Liver (tissue), 8 donors: ENCODE measurements at regions not wholly inside any gene's neighbourhood (a gene's known extent, or its start where the extent isn't known, plus 50 kb on each side); places are given as distances from the start of the nearest gene placed in this dataset.

Source experiments
- DNase-seq: peaks from one replicate; pipeline ENCODE4 v3.0.0-alpha.2; 2017; ENCODE audit warnings: low spot score
- H3K27ac ChIP-seq, 2 donors: one replicate each; pipeline ENCODE4 v1.7.0; 2013; ENCODE audit warnings: inconsistent platforms in 2 of 2, low read length in 2 of 2, control low read depth in 1 of 2, low read depth in 1 of 2, mild to moderate bottlenecking in 1 of 2
- H3K27me3 ChIP-seq, 4 donors: one replicate each; pipeline versions ENCODE4 v1.6.1 to v1.7.0; 2013; ENCODE audit warnings: low read length in 3 of 4, inconsistent platforms in 1 of 4, mild to moderate bottlenecking in 1 of 4, moderate library complexity in 1 of 4; ENCODE audit not compliant: control insufficient read depth in 4 of 4, insufficient read depth in 4 of 4
- H3K36me3 ChIP-seq, 4 donors: one replicate each; pipeline versions ENCODE4 v1.6.1 to v1.7.0; 2013; ENCODE audit warnings: low read length in 3 of 4, mild to moderate bottlenecking in 3 of 4, low read depth in 1 of 4, moderate library complexity in 1 of 4; ENCODE audit not compliant: control insufficient read depth in 4 of 4, insufficient read depth in 3 of 4
- H3K4me1 ChIP-seq, 4 donors: one replicate each; pipeline versions ENCODE4 v1.6.1 to v1.7.0; 2013; ENCODE audit warnings: low read length in 3 of 4, mild to moderate bottlenecking in 3 of 4, moderate library complexity in 1 of 4; ENCODE audit not compliant: control insufficient read depth in 4 of 4, insufficient read depth in 4 of 4
- H3K4me3 ChIP-seq, 3 donors: one replicate each; pipeline versions ENCODE4 v1.6.1 to v1.7.0; 2013; ENCODE audit warnings: low read length in 3 of 3, control low read depth in 1 of 3, low read depth in 1 of 3, mild to moderate bottlenecking in 1 of 3
- H3K9ac ChIP-seq, 2 donors: one replicate each; pipeline ENCODE4 v1.7.0; 2013; ENCODE audit warnings: low read length in 2 of 2, mild to moderate bottlenecking in 2 of 2, moderate library complexity in 2 of 2, control low read depth in 1 of 2, low read depth in 1 of 2
- H3K9me3 ChIP-seq, 4 donors: one replicate each; pipeline versions ENCODE4 v1.6.1 to v1.7.0; 2013; ENCODE audit warnings: low read length in 3 of 4; ENCODE audit not compliant: control insufficient read depth in 4 of 4
- ATF3 ChIP-seq: IDR thresholded peaks from 2 replicates; pipeline ENCODE4 v1.6.1; 2016; ENCODE audit warnings: antibody characterized with exemption
- CTCF ChIP-seq: fragments of 150-350 bp; IDR thresholded peaks from 2 replicates; pipeline ENCODE4 v1.5.1; 2017; ENCODE audit warnings: improper control_type of control experiment, low read depth, low read length; ENCODE audit not compliant: missing input control
- EGR1 ChIP-seq, 2 donors: IDR thresholded peaks; 2 replicates each; pipeline ENCODE4 v1.6.1; 2016 to 2018; ENCODE audit warnings: antibody characterized with exemption in 2 of 2, low read depth in 2 of 2
- FOXA1 ChIP-seq: IDR thresholded peaks from 2 replicates; pipeline ENCODE4 v1.6.1; 2016; ENCODE audit warnings: antibody characterized with exemption
- FOXA2 ChIP-seq: IDR thresholded peaks from 2 replicates; pipeline ENCODE4 v1.6.1; 2016; ENCODE audit warnings: antibody characterized with exemption
- GABPA ChIP-seq, 2 donors: IDR thresholded peaks in 1 of 2; conservative IDR thresholded peaks in 1 of 2; 2 replicates each; pipeline ENCODE4 v1.6.1; 2016; ENCODE audit warnings: antibody characterized with exemption in 2 of 2, mild to moderate bottlenecking in 1 of 2, moderate library complexity in 1 of 2
- HNF4A ChIP-seq, 2 donors: conservative IDR thresholded peaks; 2 replicates each; pipeline ENCODE4 v1.6.1; 2016; ENCODE audit warnings: antibody characterized with exemption in 2 of 2, mild to moderate bottlenecking in 2 of 2
- HNF4G ChIP-seq: IDR thresholded peaks from 2 replicates; pipeline ENCODE4 v1.6.1; 2016; ENCODE audit warnings: antibody characterized with exemption
- JUND ChIP-seq, 2 donors: IDR thresholded peaks; 2 replicates each; pipeline ENCODE4 v1.6.1; 2016; ENCODE audit warnings: antibody characterized with exemption in 2 of 2
- MAX ChIP-seq: IDR thresholded peaks from 2 replicates; pipeline ENCODE4 v1.6.1; 2016; ENCODE audit warnings: antibody characterized with exemption
- NR2F2 ChIP-seq: IDR thresholded peaks from 2 replicates; pipeline ENCODE4 v1.6.1; 2016; ENCODE audit warnings: antibody characterized with exemption
- RAD21 ChIP-seq, 2 donors: IDR thresholded peaks; 2 replicates each; pipeline ENCODE4 v1.6.1; 2016; ENCODE audit warnings: antibody characterized with exemption in 2 of 2, mild to moderate bottlenecking in 2 of 2
- RXRA ChIP-seq, 2 donors: IDR thresholded peaks; 2 replicates each; pipeline ENCODE4 v1.6.1; 2017 to 2018; ENCODE audit warnings: antibody characterized with exemption in 2 of 2, mild to moderate bottlenecking in 1 of 2
- SP1 ChIP-seq: IDR thresholded peaks from 2 replicates; pipeline ENCODE4 v1.6.1; 2018; ENCODE audit warnings: antibody characterized with exemption, mild to moderate bottlenecking
- TAF1 ChIP-seq: conservative IDR thresholded peaks from 2 replicates; pipeline ENCODE4 v1.6.1; 2016; ENCODE audit warnings: antibody characterized with exemption, mild to moderate bottlenecking
- WGBS: extraction: QIAGEN DNeasy Blood & Tissue Kit; methylation state at CpG from one replicate; pipeline ENCODE4 v1.1.7; 2013; 5-methylcytosine and 5-hydroxymethylcytosine counted together
- TF ChIP-seq, protein P1 (sequence below): IDR thresholded peaks from 2 replicates; pipeline ENCODE4 v1.6.1; 2016; ENCODE audit warnings: antibody characterized with exemption, mild to moderate bottlenecking
- TF ChIP-seq, protein P2 (sequence below): IDR thresholded peaks from 2 replicates; pipeline ENCODE4 v1.6.1; 2016; ENCODE audit warnings: antibody characterized with exemption
- donor health status: healthy.
- donor health status: healthy.
- donor health status: healthy.
- donor health status: healthy.
- donor health status: healthy.

DNA sequence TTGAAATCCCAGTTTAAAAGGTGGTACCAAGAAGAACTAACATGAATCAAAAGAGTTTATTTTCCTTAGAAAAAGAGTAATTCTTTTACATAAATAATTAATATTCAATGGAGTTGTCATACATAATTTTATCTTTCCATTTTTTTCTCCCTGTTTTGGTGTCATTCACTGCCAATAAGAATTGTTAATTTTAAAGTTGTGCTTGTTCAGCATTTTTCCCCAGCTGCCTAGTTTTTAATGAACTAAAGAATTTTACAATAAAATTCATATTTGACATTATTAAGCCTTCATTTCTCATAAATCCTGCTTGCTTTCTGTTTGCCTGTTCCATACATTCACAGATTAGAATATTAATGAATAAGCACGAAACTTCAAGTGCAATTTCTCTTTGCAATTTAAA is 393.6 kb downstream of the GRXCR1 start (continued):
- TF ChIP-seq ATF3 (no peak), RAD21 (IDR thresholded peaks at IDR 0.05) (no peak)

GRCh38 chr4:43296946-43297528 is 404.5 kb downstream of the GRXCR1 start:
- H3K4me3 ChIP-seq, result no peak overlapping the region
- no peaks in the 10 kb centered on the region for H3K27me3 ChIP-seq
- 95% methylated on average over 2 of the region's 2 CpGs for WGBS
- H3K9ac ChIP-seq, result no peak overlapping the region
- no peaks in the 10 kb centered on the region for H3K9me3 ChIP-seq
- TF ChIP-seq HNF4A (conservative IDR thresholded peaks at IDR 0.05) (no peak), HNF4G (no peak), TAF1 (no peak)
- DNase-seq, result no peak
- no peaks in the 10 kb centered on the region for H3K4me1 ChIP-seq
- H3K27ac ChIP-seq, result no peak overlapping the region
- H3K36me3 ChIP-seq, result no peaks in the 10 kb centered on the region

DNA sequence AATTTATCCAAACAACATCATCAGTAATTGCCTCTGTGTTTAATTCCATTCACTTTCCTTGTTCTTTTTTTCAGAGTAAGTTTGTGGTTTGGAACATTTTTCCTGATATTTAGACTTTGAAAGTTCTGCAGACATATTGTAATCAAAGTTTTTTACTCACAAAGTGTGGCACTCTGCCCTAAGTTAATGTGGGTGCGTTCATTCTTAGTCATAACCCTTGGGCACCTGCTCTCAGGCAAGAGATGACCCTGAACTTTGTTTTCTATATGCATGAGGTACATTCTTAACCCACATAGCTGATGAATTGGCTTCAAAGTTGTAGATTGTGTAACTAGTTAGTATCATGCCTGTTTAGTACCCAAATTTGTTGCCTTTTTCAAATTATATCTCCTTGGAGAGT is 424.3 kb downstream of the GRXCR1 start:
- Histone ChIP-seq H3K4me3 (no peak overlapping the region), H3K36me3 (no peaks in the 10 kb centered on the region), H3K27ac (no peak overlapping the region), H3K4me1 (no peaks in the 10 kb centered on the region), H3K9me3 (no peaks in the 10 kb centered on the region), H3K27me3 (no peaks in the 10 kb centered on the region), H3K9ac (no peak overlapping the region)
- 51% methylated on average over 1 of the region's 1 CpG for WGBS
- no peak for TF ChIP-seq FOXA1
- TF ChIP-seq, protein P1, sequence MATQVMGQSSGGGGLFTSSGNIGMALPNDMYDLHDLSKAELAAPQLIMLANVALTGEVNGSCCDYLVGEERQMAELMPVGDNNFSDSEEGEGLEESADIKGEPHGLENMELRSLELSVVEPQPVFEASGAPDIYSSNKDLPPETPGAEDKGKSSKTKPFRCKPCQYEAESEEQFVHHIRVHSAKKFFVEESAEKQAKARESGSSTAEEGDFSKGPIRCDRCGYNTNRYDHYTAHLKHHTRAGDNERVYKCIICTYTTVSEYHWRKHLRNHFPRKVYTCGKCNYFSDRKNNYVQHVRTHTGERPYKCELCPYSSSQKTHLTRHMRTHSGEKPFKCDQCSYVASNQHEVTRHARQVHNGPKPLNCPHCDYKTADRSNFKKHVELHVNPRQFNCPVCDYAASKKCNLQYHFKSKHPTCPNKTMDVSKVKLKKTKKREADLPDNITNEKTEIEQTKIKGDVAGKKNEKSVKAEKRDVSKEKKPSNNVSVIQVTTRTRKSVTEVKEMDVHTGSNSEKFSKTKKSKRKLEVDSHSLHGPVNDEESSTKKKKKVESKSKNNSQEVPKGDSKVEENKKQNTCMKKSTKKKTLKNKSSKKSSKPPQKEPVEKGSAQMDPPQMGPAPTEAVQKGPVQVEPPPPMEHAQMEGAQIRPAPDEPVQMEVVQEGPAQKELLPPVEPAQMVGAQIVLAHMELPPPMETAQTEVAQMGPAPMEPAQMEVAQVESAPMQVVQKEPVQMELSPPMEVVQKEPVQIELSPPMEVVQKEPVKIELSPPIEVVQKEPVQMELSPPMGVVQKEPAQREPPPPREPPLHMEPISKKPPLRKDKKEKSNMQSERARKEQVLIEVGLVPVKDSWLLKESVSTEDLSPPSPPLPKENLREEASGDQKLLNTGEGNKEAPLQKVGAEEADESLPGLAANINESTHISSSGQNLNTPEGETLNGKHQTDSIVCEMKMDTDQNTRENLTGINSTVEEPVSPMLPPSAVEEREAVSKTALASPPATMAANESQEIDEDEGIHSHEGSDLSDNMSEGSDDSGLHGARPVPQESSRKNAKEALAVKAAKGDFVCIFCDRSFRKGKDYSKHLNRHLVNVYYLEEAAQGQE, result no peak
- TF ChIP-seq GABPA (IDR thresholded peaks at IDR 0.05 in 1 of 2, conservative IDR thresholded peaks at IDR 0.05 in 1 of 2), result no peak
- TF ChIP-seq TAF1, result no peak
- TF ChIP-seq JUND (IDR thresholded peaks at IDR 0.05), result no peak
- TF ChIP-seq RAD21 (IDR thresholded peaks at IDR 0.05), result no peak
- DNase-seq, result no peak

DNA sequence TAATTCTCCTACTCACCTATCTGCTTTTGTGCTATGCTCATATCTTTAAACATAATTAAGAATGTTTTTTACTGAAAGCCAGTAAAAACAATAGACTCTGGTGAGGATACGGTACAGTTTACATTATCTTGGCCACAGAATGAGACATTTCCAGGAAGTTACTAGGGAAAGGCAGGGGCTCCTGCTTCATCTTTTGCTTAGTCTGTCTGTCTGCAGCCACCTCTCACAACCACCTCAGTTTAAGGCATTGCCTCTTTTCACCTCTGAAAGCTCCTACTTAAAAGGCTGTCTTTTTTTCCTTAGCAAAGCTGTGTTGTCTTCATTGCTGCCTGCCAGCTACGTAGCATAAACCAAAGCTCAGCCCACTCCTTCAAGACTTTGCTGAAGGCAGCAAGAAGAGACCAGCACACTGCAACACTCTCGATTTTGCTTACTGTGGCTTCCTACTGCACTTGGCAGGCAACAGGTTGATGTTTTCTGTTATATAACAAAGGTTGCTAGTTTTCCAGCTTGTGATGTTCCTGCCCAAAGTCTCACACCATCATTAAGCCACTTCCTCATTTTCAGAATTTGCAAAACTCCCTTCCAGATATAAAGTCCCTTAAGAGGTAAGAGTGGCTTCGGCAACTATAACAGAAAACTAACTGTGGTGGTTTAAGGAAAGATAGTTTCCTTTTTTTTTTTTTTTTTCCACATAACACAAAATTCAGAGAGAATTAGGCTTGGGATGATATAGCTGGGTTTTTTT is 432.9 kb downstream of the GRXCR1 start:
- whole genome bisulfite sequencing, result 36% methylated on average over 4 of the region's 4 CpGs
- DNase-seq, result no peak
- no peaks in the 10 kb centered on the region for H3K9me3 ChIP-seq
- no peaks in the 10 kb centered on the region for H3K4me1 ChIP-seq
- H3K27me3 ChIP-seq, result no peaks in the 10 kb centered on the region
- no peak overlapping the region for H3K9ac ChIP-seq
- no peak overlapping the region for H3K27ac ChIP-seq
- H3K36me3 ChIP-seq, result no peaks in the 10 kb centered on the region
- H3K4me3 ChIP-seq, result no peak overlapping the region
- TF ChIP-seq TAF1 (no peak), RXRA (IDR thresholded peaks at IDR 0.05) (no peak), FOXA2 (no peak), HNF4A (conservative IDR thresholded peaks at IDR 0.05) (no peak), CTCF (no peak), MAX (no peak), RAD21 (IDR thresholded peaks at IDR 0.05) (no peak), NR2F2 (no peak), SP1 (no peak), FOXA1 (no peak), EGR1 (IDR thresholded peaks at IDR 0.05; ENCODE audit: low read depth in 2 of 2) (no peak)
- TF ChIP-seq, protein P2, sequence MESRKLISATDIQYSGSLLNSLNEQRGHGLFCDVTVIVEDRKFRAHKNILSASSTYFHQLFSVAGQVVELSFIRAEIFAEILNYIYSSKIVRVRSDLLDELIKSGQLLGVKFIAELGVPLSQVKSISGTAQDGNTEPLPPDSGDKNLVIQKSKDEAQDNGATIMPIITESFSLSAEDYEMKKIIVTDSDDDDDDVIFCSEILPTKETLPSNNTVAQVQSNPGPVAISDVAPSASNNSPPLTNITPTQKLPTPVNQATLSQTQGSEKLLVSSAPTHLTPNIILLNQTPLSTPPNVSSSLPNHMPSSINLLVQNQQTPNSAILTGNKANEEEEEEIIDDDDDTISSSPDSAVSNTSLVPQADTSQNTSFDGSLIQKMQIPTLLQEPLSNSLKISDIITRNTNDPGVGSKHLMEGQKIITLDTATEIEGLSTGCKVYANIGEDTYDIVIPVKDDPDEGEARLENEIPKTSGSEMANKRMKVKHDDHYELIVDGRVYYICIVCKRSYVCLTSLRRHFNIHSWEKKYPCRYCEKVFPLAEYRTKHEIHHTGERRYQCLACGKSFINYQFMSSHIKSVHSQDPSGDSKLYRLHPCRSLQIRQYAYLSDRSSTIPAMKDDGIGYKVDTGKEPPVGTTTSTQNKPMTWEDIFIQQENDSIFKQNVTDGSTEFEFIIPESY, result no peak
